GM21786 (cell line): ENCODE measurements at regions not wholly inside any gene's neighbourhood (a gene's known extent, or its start where the extent isn't known, plus 50 kb on each side); places are given as distances from the start of the nearest gene placed in this dataset.

Source experiments
- ATAC-seq: cut with Tn5 transposase; IDR thresholded peaks from one replicate; pipeline ENCODE4 v1.9.1; 2021; ENCODE audit not compliant: unreplicated experiment

GRCh38 chr14:96979611-96980074 lies 182.5 kb downstream of the VRK1 start:
- ATAC-seq, result no peak

DNA sequence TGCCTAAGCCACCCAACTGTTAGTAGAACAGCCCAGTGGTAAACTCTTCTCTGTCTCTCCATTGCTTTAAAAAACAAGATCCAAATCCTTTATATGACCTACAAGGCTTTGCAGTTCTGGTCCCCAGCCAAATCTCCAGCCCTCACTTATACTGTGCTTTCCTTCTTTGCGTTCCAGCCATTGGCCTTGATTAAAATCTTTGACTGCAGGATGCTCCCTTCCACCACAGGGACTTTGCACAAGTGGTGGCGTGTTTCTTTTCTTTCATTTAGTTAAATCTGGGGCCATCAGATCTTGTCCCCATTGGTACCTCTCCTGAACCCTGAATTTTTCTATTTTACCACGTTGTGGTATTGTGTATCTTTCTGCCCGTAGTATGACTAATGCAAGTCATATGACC lies 183.7 kb downstream of the VRK1 start:
- ATAC-seq, result no peak

DNA sequence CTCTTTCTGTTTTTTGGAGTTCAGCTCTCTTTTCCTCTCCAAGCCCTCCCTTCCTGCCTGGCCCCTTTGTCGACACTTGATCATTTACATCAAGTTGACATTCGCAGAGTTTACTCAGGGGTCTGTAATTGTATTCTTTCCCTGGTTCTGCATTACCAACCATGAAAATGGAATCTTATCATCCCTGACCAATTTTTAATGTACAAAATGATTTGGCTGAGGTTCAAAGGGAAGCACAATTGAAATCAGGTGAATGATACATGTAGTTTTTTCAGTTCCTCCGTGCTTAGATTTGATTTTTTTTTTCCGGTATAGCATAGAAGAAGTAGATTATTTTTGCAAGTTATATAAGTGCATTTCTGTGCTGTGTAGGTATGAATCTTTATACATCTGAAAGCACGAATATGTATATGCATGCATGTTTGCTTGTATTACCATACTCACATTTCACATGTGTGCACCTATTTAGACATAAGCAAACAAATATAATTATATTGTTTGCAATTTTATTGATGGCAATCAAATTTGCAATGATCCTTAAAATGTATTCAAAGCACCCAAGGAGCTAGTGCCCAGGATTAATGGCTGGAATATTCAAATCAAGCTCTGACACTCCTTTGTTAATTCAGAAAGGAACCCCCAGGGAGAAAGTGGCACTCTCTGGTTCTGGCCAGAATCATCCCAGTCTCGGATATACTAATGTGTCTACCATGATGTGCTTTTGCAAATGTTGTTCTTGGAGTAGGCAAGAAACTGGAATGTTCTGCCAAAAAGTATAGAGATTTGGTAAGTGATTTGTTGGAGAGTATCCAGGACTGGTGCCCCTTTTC lies 189.3 kb downstream of the VRK1 start:
- ATAC-seq, result no peak

DNA sequence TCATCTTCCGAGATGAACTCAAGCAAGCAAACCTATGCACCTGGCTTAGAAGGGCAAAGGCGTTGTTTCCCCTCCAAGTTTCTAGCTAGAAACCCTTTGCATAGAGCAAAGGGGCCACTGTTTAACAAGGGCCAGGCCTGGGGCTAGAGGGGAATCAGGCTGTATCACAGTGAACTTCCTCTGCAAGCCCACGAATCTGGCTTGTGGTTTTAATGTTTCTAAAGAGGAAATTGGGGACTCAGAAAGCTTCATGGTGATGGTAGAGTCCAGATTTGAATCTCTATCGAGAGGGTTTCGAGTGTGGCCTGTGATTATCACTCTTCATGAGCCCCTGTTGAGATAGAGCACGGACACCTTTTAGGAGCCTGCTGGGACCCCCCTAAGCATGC lies 189.9 kb downstream of the VRK1 start:
- ATAC-seq, result no peak

GRCh38 chr14:96987771-96988170 lies 190.6 kb downstream of the VRK1 start:
- ATAC-seq, result no peak

DNA sequence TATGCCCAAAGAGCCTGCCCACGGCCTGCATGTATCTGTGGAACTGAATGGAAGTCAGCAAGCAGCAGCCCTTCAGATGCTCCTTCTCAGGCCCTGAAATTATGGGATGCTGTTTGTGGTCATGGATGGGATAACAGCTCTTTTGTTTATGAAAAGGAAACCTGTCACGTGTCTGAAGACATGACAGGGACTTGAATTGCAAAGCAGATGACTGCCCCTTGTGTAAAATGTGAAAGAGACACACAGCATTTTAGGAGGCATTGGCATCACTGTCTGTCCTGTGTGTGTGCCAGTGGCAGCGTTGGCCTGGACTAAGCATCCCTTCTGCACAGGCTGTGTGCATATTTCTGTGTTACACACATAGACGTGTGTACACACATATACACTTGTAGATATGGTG lies 192.1 kb downstream of the VRK1 start:
- ATAC-seq, result no peak

- ATAC-seq, result no peak
Measured at GRCh38 chr14:96991226-96991625, 194.0 kb downstream of the VRK1 start.

DNA sequence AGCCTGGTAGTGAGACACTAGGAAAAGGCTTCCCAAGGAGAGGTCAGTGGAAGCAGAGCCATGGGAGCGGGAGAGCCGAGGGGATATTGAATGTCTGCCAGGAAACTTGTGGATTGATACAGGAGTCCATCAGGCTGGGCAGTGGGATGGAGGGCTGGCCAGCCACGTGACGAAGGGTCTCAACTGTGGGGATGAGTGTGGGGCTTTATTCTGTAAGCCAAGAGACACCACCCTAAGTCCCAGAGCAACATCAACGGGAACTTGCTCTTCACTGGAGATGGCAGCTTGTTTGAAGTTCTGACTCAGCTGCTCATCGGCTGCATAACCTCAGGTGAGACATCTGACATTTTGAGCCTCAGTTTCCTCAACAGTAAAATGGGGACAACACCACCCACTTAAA lies 197.8 kb downstream of the VRK1 start:
- no peak for ATAC-seq

DNA sequence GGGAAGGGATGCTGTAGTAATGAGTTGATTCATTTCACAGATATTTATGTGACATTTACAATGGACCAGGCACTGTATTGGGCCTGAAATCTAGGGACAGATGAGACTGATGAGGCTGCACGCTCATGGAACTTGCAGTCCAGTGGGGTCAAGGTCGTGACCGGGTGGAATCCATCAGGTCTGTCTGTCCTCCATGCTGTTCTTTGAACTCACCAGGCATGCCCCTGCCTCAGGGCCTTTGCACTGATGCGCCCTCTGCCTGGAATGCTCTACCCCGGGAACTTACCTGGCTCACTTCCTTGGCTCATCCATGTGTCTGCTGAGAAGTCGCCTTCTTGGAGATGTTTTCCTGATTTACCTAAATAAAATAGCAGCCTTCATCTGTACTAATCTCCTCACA lies 200.1 kb downstream of the VRK1 start:
- ATAC-seq, result no peak

DNA sequence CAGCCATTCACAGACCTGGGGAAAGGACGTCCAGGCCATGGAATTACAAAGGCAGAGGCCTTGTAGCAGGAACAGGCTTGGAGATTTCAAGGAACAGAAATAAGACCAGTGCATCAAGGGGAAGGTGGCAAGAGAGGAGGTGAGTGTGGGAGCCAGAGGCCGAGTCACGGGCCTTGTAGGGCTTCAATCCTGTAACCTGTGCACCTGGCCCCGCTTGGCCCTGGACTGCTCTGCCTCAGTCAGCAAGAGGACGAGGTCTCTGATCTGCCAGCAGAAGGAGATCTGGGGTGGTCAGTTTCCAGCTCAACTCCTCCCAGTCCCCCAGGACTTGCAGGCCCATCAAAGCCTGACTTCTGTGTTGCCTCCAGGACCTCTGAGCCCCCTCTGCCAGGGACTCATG lies 200.8 kb downstream of the VRK1 start:
- ATAC-seq, result no peak

GRCh38 chr14:96999654-97000155 lies 202.5 kb downstream of the VRK1 start:
- ATAC-seq, result no peak

GRCh38 chr14:97002454-97002853 lies 205.3 kb downstream of the VRK1 start:
- no peak for ATAC-seq

- ATAC-seq, result no peak
Measured at GRCh38 chr14:97005934-97006333, 208.8 kb downstream of the VRK1 start.

- ATAC-seq, result no peak
Measured at GRCh38 chr14:97010491-97011160, 213.4 kb downstream of the VRK1 start.

- no peak for ATAC-seq
Measured at GRCh38 chr14:97013878-97014277, 216.7 kb downstream of the VRK1 start.

DNA sequence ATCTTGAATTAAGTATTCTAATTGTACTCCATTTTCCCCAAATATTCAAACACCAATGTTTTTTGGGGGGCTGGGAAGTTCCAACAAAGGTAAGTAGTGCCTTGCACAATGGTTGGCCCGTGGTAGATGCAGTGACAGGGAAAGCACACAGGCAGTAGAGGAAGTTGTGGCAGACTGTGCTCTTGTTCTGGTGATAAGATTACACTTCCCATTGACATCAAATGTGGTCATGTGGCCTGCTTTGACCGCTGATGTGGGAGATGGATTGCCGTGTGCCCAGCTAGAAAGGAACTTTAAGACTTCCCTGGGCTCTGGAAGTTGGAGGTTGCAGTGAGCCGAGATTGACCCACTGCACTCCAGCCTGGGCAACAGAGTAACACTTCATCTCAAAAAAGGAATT lies 223.8 kb downstream of the VRK1 start:
- ATAC-seq, result no peak

DNA sequence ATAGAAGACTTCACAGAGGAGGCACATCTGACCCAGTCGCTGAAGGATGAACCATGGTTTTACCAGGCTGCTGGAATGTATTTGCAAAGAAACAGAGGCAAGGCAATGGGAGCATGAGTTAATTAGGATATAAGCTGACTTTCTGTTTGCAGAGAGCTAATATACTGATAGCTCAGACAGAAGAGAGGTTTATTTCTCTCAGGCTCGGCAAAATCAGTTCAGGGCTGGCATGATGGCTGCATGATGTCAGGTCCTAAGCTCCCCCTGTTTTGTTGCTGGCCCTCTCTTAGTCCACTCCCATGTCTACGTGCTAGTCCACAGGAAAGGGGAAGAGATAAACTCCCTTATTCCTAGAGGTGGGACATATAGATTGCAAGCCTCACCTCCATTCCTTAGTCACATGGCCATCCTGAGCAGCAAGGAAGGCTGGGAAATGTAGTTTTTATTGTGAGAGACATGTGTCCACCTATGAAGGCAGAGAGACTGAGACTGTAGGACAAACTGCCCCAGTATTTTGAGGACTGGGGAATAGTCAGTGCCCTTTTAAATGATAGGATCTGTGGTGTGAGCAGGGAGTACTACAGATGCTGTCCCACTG lies 224.5 kb downstream of the VRK1 start:
- ATAC-seq, result no peak

- ATAC-seq, result no peak
Measured at GRCh38 chr14:97022741-97023140, 225.6 kb downstream of the VRK1 start.

GRCh38 chr14:97023871-97024270 lies 226.7 kb downstream of the VRK1 start:
- ATAC-seq, result no peak

- no peak for ATAC-seq
Measured at GRCh38 chr14:97024300-97024699, 227.1 kb downstream of the VRK1 start.

- ATAC-seq, result no peak
Measured at GRCh38 chr14:97025722-97026121, 228.5 kb downstream of the VRK1 start.
